Left colon (tissue), 2 donors: ENCODE measurements at regions not wholly inside any gene's neighbourhood (a gene's known extent, or its start where the extent isn't known, plus 50 kb on each side); places are given as distances from the start of the nearest gene placed in this dataset.
A peak's percentile ranks its signal among the peaks of the same experiment; 100 is the strongest.

Experiments used
- ATAC-seq: fragments of 200-7000 bp; cut with Tn5 transposase; one replicate; pipeline ENCODE4 v1.9.1; 2020; ENCODE audit warnings: mild to moderate bottlenecking, moderate library complexity
- DNase-seq, 2 donors: peaks; one replicate each; pipeline ENCODE4 v3.0.0-alpha.2; 2020
- intact Hi-C, 2 donors: fragments of 100-400 bp; cut with DNase I in 1 of 2; cut with micrococcal nuclease in 1 of 2; formaldehyde crosslinking; loops; one replicate each; pipeline versions ENCODE4 v1.11.2 to v1.14.0; 2022; cut with DNase I, micrococcal nuclease
- donor health status: DM: no; HTN: no; CAD: no.
- donor health status: DM: yes; HTN: yes; CAD: no.

GRCh38 chr6:78810146-78810545 lies 57.2 kb upstream of the IRAK1BP1 start:
- intact Hi-C loops, result no loop called here
- DNase-seq (no peak), ATAC-seq (peak; percentile 85)

- peak; percentile 17 for ATAC-seq
- intact Hi-C loops, result no loop called here
- DNase-seq, result no peak
These were observed 56.7 kb upstream of the IRAK1BP1 start for GRCh38 chr6:78810698-78811097.
